Liver (tissue), 8 donors: ENCODE measurements at regions not wholly inside any gene's neighbourhood (a gene's known extent, or its start where the extent isn't known, plus 50 kb on each side); places are given as distances from the start of the nearest gene placed in this dataset.
"Not testable (repeated sequence)": the region's sequence is repeated elsewhere in the genome, so short reads cannot be mapped to it uniquely, and the experiment has no call there.

Source experiments
- DNase-seq: peaks from one replicate; pipeline ENCODE4 v3.0.0-alpha.2; 2017; ENCODE audit warnings: low spot score
- H3K27ac ChIP-seq, 2 donors: one replicate each; pipeline ENCODE4 v1.7.0; 2013; ENCODE audit warnings: inconsistent platforms in 2 of 2, low read length in 2 of 2, control low read depth in 1 of 2, low read depth in 1 of 2, mild to moderate bottlenecking in 1 of 2
- H3K27me3 ChIP-seq, 4 donors: one replicate each; pipeline versions ENCODE4 v1.6.1 to v1.7.0; 2013; ENCODE audit warnings: low read length in 3 of 4, inconsistent platforms in 1 of 4, mild to moderate bottlenecking in 1 of 4, moderate library complexity in 1 of 4; ENCODE audit not compliant: control insufficient read depth in 4 of 4, insufficient read depth in 4 of 4
- H3K36me3 ChIP-seq, 4 donors: one replicate each; pipeline versions ENCODE4 v1.6.1 to v1.7.0; 2013; ENCODE audit warnings: low read length in 3 of 4, mild to moderate bottlenecking in 3 of 4, low read depth in 1 of 4, moderate library complexity in 1 of 4; ENCODE audit not compliant: control insufficient read depth in 4 of 4, insufficient read depth in 3 of 4
- H3K4me1 ChIP-seq, 4 donors: one replicate each; pipeline versions ENCODE4 v1.6.1 to v1.7.0; 2013; ENCODE audit warnings: low read length in 3 of 4, mild to moderate bottlenecking in 3 of 4, moderate library complexity in 1 of 4; ENCODE audit not compliant: control insufficient read depth in 4 of 4, insufficient read depth in 4 of 4
- H3K4me3 ChIP-seq, 3 donors: one replicate each; pipeline versions ENCODE4 v1.6.1 to v1.7.0; 2013; ENCODE audit warnings: low read length in 3 of 3, control low read depth in 1 of 3, low read depth in 1 of 3, mild to moderate bottlenecking in 1 of 3
- H3K9ac ChIP-seq, 2 donors: one replicate each; pipeline ENCODE4 v1.7.0; 2013; ENCODE audit warnings: low read length in 2 of 2, mild to moderate bottlenecking in 2 of 2, moderate library complexity in 2 of 2, control low read depth in 1 of 2, low read depth in 1 of 2
- H3K9me3 ChIP-seq, 4 donors: one replicate each; pipeline versions ENCODE4 v1.6.1 to v1.7.0; 2013; ENCODE audit warnings: low read length in 3 of 4; ENCODE audit not compliant: control insufficient read depth in 4 of 4
- ATF3 ChIP-seq: IDR thresholded peaks from 2 replicates; pipeline ENCODE4 v1.6.1; 2016; ENCODE audit warnings: antibody characterized with exemption
- EGR1 ChIP-seq, 2 donors: IDR thresholded peaks; 2 replicates each; pipeline ENCODE4 v1.6.1; 2016 to 2018; ENCODE audit warnings: antibody characterized with exemption in 2 of 2, low read depth in 2 of 2
- FOXA1 ChIP-seq: IDR thresholded peaks from 2 replicates; pipeline ENCODE4 v1.6.1; 2016; ENCODE audit warnings: antibody characterized with exemption
- FOXA2 ChIP-seq: IDR thresholded peaks from 2 replicates; pipeline ENCODE4 v1.6.1; 2016; ENCODE audit warnings: antibody characterized with exemption
- GABPA ChIP-seq, 2 donors: IDR thresholded peaks in 1 of 2; conservative IDR thresholded peaks in 1 of 2; 2 replicates each; pipeline ENCODE4 v1.6.1; 2016; ENCODE audit warnings: antibody characterized with exemption in 2 of 2, mild to moderate bottlenecking in 1 of 2, moderate library complexity in 1 of 2
- HNF4G ChIP-seq: IDR thresholded peaks from 2 replicates; pipeline ENCODE4 v1.6.1; 2016; ENCODE audit warnings: antibody characterized with exemption
- JUND ChIP-seq, 2 donors: IDR thresholded peaks; 2 replicates each; pipeline ENCODE4 v1.6.1; 2016; ENCODE audit warnings: antibody characterized with exemption in 2 of 2
- NR2F2 ChIP-seq: IDR thresholded peaks from 2 replicates; pipeline ENCODE4 v1.6.1; 2016; ENCODE audit warnings: antibody characterized with exemption
- RAD21 ChIP-seq, 2 donors: IDR thresholded peaks; 2 replicates each; pipeline ENCODE4 v1.6.1; 2016; ENCODE audit warnings: antibody characterized with exemption in 2 of 2, mild to moderate bottlenecking in 2 of 2
- REST ChIP-seq: IDR thresholded peaks from 2 replicates; pipeline ENCODE4 v1.6.1; 2016; ENCODE audit warnings: antibody characterized with exemption, mild to moderate bottlenecking
- SP1 ChIP-seq: IDR thresholded peaks from 2 replicates; pipeline ENCODE4 v1.6.1; 2018; ENCODE audit warnings: antibody characterized with exemption, mild to moderate bottlenecking
- WGBS: extraction: QIAGEN DNeasy Blood & Tissue Kit; methylation state at CpG from one replicate; pipeline ENCODE4 v1.1.7; 2013; 5-methylcytosine and 5-hydroxymethylcytosine counted together
- TF ChIP-seq, protein P1 (sequence below): fragments of 150-350 bp; IDR thresholded peaks from 2 replicates; pipeline ENCODE4 v1.5.1; 2017; ENCODE audit warnings: improper control_type of control experiment, low read depth, low read length; ENCODE audit not compliant: missing input control
- TF ChIP-seq, protein P2 (sequence below): IDR thresholded peaks from 2 replicates; pipeline ENCODE4 v1.6.1; 2016; ENCODE audit warnings: antibody characterized with exemption
- TF ChIP-seq, protein P3 (sequence below): IDR thresholded peaks from 2 replicates; pipeline ENCODE4 v1.6.1; 2016; ENCODE audit warnings: antibody characterized with exemption
- donor health status: healthy.
- donor health status: healthy.
- donor health status: healthy.
- donor health status: healthy.
- donor health status: healthy.

GRCh38 chr9:29432191-29432590 lies 1858.9 kb upstream of the C9orf72 start:
- H3K9ac ChIP-seq = no peak overlapping the region
- no peaks in the 10 kb centered on the region for H3K36me3 ChIP-seq
- no peaks in the 10 kb centered on the region for H3K27me3 ChIP-seq
- H3K4me1 ChIP-seq = no peaks in the 10 kb centered on the region
- TF ChIP-seq REST (no peak), HNF4G (no peak), FOXA2 (no peak), NR2F2 (no peak), RAD21 (IDR thresholded peaks at IDR 0.05) (no peak), EGR1 (IDR thresholded peaks at IDR 0.05; ENCODE audit: low read depth in 2 of 2) (no peak), SP1 (no peak)
- TF ChIP-seq, protein P1, sequence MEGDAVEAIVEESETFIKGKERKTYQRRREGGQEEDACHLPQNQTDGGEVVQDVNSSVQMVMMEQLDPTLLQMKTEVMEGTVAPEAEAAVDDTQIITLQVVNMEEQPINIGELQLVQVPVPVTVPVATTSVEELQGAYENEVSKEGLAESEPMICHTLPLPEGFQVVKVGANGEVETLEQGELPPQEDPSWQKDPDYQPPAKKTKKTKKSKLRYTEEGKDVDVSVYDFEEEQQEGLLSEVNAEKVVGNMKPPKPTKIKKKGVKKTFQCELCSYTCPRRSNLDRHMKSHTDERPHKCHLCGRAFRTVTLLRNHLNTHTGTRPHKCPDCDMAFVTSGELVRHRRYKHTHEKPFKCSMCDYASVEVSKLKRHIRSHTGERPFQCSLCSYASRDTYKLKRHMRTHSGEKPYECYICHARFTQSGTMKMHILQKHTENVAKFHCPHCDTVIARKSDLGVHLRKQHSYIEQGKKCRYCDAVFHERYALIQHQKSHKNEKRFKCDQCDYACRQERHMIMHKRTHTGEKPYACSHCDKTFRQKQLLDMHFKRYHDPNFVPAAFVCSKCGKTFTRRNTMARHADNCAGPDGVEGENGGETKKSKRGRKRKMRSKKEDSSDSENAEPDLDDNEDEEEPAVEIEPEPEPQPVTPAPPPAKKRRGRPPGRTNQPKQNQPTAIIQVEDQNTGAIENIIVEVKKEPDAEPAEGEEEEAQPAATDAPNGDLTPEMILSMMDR = no peak
- H3K4me3 ChIP-seq = no peak overlapping the region
- H3K27ac ChIP-seq = no peak overlapping the region
- no peaks in the 10 kb centered on the region for H3K9me3 ChIP-seq
- no peak for DNase-seq

- H3K9ac ChIP-seq, H3K36me3 ChIP-seq, H3K9me3 ChIP-seq, DNase-seq, H3K27me3 ChIP-seq, H3K4me3 ChIP-seq, H3K27ac ChIP-seq, H3K4me1 ChIP-seq: not testable (repeated sequence)
- WGBS = 45% methylated on average over 2 of the region's 2 CpGs
Observed at GRCh38 chr9:29432656-29433055, 1859.4 kb upstream of the C9orf72 start.

DNA sequence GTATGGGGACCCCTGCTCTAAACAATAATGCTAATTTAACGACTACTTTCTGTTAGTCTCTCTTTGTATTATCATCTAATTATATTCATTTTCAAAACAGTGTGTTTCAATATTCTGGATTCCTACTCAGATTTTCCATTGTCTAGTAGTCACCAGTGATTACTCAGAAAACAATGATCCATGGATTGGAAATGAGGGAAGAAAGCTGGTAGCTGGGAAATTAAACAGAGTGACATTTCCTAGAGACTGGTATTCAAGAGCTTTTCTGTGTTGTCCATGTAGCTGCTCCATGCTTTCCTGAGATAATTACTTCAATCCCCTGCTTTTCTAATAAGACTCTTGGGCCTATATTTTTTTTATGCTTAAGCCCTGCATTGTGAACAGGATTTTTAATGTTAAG lies 1862.1 kb upstream of the C9orf72 start:
- Histone ChIP-seq H3K36me3 (no peaks in the 10 kb centered on the region), H3K27me3 (no peaks in the 10 kb centered on the region), H3K9ac (no peak overlapping the region), H3K4me1 (no peaks in the 10 kb centered on the region), H3K27ac (no peak overlapping the region), H3K9me3 (no peaks in the 10 kb centered on the region), H3K4me3 (no peak overlapping the region)
- 68% methylated on average over 1 of the region's 1 CpG for WGBS
- no peak for DNase-seq
- TF ChIP-seq NR2F2 (no peak), GABPA (IDR thresholded peaks at IDR 0.05 in 1 of 2, conservative IDR thresholded peaks at IDR 0.05 in 1 of 2) (no peak), FOXA1 (no peak), FOXA2 (no peak), ATF3 (no peak), HNF4G (no peak), JUND (IDR thresholded peaks at IDR 0.05) (no peak), RAD21 (IDR thresholded peaks at IDR 0.05) (no peak), REST (no peak)
- TF ChIP-seq, protein P2, sequence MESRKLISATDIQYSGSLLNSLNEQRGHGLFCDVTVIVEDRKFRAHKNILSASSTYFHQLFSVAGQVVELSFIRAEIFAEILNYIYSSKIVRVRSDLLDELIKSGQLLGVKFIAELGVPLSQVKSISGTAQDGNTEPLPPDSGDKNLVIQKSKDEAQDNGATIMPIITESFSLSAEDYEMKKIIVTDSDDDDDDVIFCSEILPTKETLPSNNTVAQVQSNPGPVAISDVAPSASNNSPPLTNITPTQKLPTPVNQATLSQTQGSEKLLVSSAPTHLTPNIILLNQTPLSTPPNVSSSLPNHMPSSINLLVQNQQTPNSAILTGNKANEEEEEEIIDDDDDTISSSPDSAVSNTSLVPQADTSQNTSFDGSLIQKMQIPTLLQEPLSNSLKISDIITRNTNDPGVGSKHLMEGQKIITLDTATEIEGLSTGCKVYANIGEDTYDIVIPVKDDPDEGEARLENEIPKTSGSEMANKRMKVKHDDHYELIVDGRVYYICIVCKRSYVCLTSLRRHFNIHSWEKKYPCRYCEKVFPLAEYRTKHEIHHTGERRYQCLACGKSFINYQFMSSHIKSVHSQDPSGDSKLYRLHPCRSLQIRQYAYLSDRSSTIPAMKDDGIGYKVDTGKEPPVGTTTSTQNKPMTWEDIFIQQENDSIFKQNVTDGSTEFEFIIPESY = no peak
- TF ChIP-seq, protein P3, sequence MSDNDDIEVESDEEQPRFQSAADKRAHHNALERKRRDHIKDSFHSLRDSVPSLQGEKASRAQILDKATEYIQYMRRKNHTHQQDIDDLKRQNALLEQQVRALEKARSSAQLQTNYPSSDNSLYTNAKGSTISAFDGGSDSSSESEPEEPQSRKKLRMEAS = no peak
- TF ChIP-seq, protein P1 = no peak
